RWPE1 (cell line): ENCODE measurements at regions not wholly inside any gene's neighbourhood (a gene's known extent, or its start where the extent isn't known, plus 50 kb on each side); places are given as distances from the start of the nearest gene placed in this dataset.

ENCODE experiments used
- CTCF ChIA-PET: fragments of 350-600 bp; sonication (Branson Sonifier 250); formaldehyde crosslinking; extraction: SDS; loops from one replicate; lab custom pipeline; 2021; lab: Yijun Ruan, JAX
- POLR2A ChIA-PET: fragments of 400-600 bp; formaldehyde crosslinking; extraction: SDS; loops from one replicate; lab custom pipeline; 2020; ENCODE audit warnings: antibody characterized with exemption; ENCODE audit not compliant: low non-redundant PET; lab: Yijun Ruan, JAX
- DNase-seq: peaks from one replicate; pipeline ENCODE4 v3.0.0; 2012; ENCODE audit warnings: low spot score
- H3K27ac ChIP-seq: fragments of 450-650 bp; 2 replicates; pipeline ENCODE4 v1.5.1; 2017
- TF ChIP-seq, protein P1 (sequence below): fragments of 450-650 bp; conservative IDR thresholded peaks from 2 replicates; pipeline ENCODE4 v1.5.1; 2017; ENCODE audit warnings: low read depth, mild to moderate bottlenecking

- CTCF ChIA-PET: no interaction called here
- POLR2A ChIA-PET: no interaction called here
- no peak overlapping the region for H3K27ac ChIP-seq
Measured at GRCh38 chrX:128928636-128929035, 594.7 kb downstream of the SMARCA1 start.

GRCh38 chrX:128927363-128927762, 595.9 kb downstream of the SMARCA1 start:
- no peak overlapping the region for H3K27ac ChIP-seq
- TF ChIP-seq, protein P1, sequence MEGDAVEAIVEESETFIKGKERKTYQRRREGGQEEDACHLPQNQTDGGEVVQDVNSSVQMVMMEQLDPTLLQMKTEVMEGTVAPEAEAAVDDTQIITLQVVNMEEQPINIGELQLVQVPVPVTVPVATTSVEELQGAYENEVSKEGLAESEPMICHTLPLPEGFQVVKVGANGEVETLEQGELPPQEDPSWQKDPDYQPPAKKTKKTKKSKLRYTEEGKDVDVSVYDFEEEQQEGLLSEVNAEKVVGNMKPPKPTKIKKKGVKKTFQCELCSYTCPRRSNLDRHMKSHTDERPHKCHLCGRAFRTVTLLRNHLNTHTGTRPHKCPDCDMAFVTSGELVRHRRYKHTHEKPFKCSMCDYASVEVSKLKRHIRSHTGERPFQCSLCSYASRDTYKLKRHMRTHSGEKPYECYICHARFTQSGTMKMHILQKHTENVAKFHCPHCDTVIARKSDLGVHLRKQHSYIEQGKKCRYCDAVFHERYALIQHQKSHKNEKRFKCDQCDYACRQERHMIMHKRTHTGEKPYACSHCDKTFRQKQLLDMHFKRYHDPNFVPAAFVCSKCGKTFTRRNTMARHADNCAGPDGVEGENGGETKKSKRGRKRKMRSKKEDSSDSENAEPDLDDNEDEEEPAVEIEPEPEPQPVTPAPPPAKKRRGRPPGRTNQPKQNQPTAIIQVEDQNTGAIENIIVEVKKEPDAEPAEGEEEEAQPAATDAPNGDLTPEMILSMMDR: no peak
- CTCF ChIA-PET: no interaction called here
- no peak for DNase-seq
- POLR2A ChIA-PET: no interaction called here

More at GRCh38 chrX:128928636-128929035, 594.7 kb downstream of the SMARCA1 start:
- TF ChIP-seq, protein P1: no peak
- no peak for DNase-seq

DNA sequence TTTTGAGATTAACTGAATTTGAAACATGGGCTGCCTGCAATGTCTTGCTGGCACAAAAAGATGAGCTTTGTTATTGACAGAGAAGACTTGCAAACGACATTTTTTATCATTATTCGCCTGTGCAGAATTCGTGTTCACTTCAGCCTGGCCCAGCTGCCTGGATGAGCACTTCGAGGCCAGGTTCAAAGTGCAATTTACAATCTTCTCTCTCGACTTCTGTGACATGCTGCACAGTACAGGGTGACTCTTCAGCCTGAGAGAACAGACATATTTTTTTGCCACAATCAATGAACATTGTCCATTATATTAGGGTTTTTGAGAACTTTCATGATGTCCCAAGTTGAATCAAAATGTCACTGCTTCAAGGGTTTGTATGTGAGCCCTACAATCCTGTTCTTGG, 616.5 kb downstream of the SMARCA1 start:
- no peak for DNase-seq
- no peak overlapping the region for H3K27ac ChIP-seq
- CTCF ChIA-PET: no interaction called here
- TF ChIP-seq, protein P1: no peak
- POLR2A ChIA-PET: no interaction called here

GRCh38 chrX:128901018-128901417, 622.3 kb downstream of the SMARCA1 start:
- TF ChIP-seq, protein P1: no peak
- no peak for DNase-seq
- CTCF ChIA-PET: no interaction called here

DNA sequence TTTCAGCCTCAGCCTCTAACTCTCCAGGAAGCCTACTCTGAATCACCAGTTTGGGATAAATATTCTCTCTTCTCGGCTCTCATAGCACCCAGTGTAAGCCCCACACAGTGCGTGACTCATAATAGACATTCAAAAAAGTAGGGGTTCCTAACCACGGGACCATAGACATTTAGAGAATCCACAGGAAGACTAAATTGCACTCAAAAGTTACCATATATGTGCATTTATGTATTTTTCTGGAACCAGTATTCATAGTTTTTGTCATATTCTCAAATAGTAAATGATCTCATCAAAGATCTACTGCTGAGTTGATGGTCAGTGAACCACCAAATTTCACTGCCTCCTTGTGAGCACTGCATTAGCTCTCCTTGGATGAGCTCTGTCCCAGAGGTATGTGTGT, 625.7 kb downstream of the SMARCA1 start:
- CTCF ChIA-PET: no interaction called here
- H3K27ac ChIP-seq: no peak overlapping the region
- POLR2A ChIA-PET: no interaction called here
- no peak for DNase-seq
- TF ChIP-seq, protein P1: no peak

More at GRCh38 chrX:128901018-128901417, 622.3 kb downstream of the SMARCA1 start:
- POLR2A ChIA-PET: no interaction called here
- H3K27ac ChIP-seq: no peak overlapping the region

GRCh38 chrX:128891554-128891953, 631.7 kb downstream of the SMARCA1 start:
- CTCF ChIA-PET: no interaction called here
- POLR2A ChIA-PET: no interaction called here
- no peak overlapping the region for H3K27ac ChIP-seq
- TF ChIP-seq, protein P1: no peak
- DNase-seq: no peak

- DNase-seq: no peak
- CTCF ChIA-PET: interaction anchor here (0.8 kb wide), 1 partner anchor 31 kb away, joined by 3 read pairs; no protein-coding TSS in a partner anchor
- TF ChIP-seq, protein P1: no peak
- H3K27ac ChIP-seq: no peak overlapping the region
- POLR2A ChIA-PET: no interaction called here
Measured at GRCh38 chrX:128884430-128884829, 638.9 kb downstream of the SMARCA1 start.
